Glutamatergic neuron (in vitro differentiated cells): ENCODE measurements at regions not wholly inside any gene's neighbourhood (a gene's known extent, or its start where the extent isn't known, plus 50 kb on each side); places are given as distances from the start of the nearest gene placed in this dataset.

Experiments used
- DNase-seq: peaks from one replicate; pipeline ENCODE4 v3.0.0; 2022
- H3K27ac Mint-ChIP-seq: one replicate; pipeline ENCODE4 v1.8.0; 2020; ENCODE audit warnings: mild to moderate bottlenecking, mixed read lengths, inconsistent platforms; ENCODE audit not compliant: unreplicated experiment
- H3K27me3 Mint-ChIP-seq: one replicate; pipeline ENCODE4 v1.8.0; 2020; ENCODE audit warnings: mild to moderate bottlenecking, moderate library complexity, mixed read lengths, inconsistent platforms; ENCODE audit not compliant: unreplicated experiment
- H3K36me3 Mint-ChIP-seq: one replicate; pipeline ENCODE4 v1.8.0; 2020; ENCODE audit warnings: mild to moderate bottlenecking, mixed read lengths, inconsistent platforms; ENCODE audit not compliant: unreplicated experiment
- H3K4me1 Mint-ChIP-seq: one replicate; pipeline ENCODE4 v1.8.0; 2020; ENCODE audit warnings: mild to moderate bottlenecking, low read depth, mixed read lengths, inconsistent platforms; ENCODE audit not compliant: unreplicated experiment
- H3K4me3 Mint-ChIP-seq: one replicate; pipeline ENCODE4 v1.8.0; 2020; ENCODE audit warnings: mild to moderate bottlenecking, mixed read lengths, inconsistent platforms; ENCODE audit not compliant: unreplicated experiment
- H3K9me3 Mint-ChIP-seq: one replicate; pipeline ENCODE4 v1.8.0; 2020; ENCODE audit warnings: mild to moderate bottlenecking, moderate library complexity, mixed read lengths, inconsistent platforms; ENCODE audit not compliant: unreplicated experiment
- TF ChIP-seq, protein P1 (sequence below): fragments of 200-600 bp; sonication (generic); IDR thresholded peaks from one replicate; pipeline ENCODE4 v1.5.0; 2021; ENCODE audit not compliant: partially characterized antibody, unreplicated experiment

DNA sequence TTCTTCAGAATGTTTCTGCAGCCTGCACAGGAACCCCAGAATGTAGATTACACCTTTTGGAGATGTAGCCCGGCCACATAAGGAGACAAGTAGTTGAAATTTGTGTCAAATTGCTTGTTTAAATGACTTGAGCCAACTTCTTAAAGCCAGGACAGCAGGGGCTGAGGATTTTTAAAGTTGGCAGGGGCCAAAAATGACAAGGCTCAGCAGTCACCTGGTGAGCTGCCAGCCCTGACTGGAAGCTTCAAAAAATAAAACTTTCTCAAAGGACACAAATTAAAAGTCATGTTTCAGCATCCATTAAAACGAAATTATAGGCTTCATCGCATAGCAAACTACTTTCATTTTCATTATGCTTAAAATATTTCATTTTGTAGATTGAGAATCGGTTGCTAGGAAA, 340.3 kb upstream of the WWC1 start:
- Mint-ChIP-seq H3K4me1 (peaks cover 8% of the 10 kb centered on the region), H3K27me3 (no peaks in the 10 kb centered on the region), H3K36me3 (peaks cover 7% of the 10 kb centered on the region), H3K9me3 (peaks cover 5% of the 10 kb centered on the region), H3K27ac (no peak overlapping the region), H3K4me3 (no peak overlapping the region)
- DNase-seq, result no peak
- TF ChIP-seq, protein P1, sequence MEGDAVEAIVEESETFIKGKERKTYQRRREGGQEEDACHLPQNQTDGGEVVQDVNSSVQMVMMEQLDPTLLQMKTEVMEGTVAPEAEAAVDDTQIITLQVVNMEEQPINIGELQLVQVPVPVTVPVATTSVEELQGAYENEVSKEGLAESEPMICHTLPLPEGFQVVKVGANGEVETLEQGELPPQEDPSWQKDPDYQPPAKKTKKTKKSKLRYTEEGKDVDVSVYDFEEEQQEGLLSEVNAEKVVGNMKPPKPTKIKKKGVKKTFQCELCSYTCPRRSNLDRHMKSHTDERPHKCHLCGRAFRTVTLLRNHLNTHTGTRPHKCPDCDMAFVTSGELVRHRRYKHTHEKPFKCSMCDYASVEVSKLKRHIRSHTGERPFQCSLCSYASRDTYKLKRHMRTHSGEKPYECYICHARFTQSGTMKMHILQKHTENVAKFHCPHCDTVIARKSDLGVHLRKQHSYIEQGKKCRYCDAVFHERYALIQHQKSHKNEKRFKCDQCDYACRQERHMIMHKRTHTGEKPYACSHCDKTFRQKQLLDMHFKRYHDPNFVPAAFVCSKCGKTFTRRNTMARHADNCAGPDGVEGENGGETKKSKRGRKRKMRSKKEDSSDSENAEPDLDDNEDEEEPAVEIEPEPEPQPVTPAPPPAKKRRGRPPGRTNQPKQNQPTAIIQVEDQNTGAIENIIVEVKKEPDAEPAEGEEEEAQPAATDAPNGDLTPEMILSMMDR, result no peak

DNA sequence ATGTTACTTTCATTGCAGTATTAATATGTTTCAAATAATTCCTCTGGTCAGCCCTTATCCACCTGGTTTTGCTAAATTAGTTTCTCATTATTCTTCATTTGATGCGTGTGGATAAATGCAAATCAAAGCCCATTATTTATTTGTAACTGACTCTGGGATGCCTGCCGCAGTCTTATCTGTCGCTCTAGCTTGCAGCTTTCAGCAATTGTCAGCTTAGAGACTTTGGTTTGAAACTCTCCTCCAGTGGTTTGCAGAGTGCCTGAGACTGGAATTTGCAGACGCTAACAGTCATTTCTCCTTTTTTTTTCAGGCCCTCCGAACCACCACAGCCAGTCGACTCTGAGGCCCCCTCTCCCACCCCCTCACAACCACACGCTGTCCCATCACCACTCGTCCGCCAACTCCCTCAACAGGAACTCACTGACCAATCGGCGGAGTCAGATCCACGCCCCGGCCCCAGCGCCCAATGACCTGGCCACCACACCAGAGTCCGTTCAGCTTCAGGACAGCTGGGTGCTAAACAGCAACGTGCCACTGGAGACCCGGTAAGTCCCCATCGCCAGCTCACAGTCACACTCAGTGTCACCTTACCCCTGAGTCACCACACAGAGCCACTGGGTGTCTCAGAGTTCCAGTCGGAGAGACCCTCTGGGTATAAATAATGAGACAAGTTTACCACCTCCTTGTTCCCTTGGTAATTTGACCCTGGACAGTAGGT, 339.0 kb upstream of the WWC1 start:
- peaks cover 5% of the 10 kb centered on the region for H3K9me3 Mint-ChIP-seq
- H3K4me1 Mint-ChIP-seq, result peaks cover 8% of the 10 kb centered on the region
- no peak for DNase-seq
- H3K36me3 Mint-ChIP-seq, result peaks cover 17% of the 10 kb centered on the region
- no peak overlapping the region for H3K27ac Mint-ChIP-seq
- no peak overlapping the region for H3K4me3 Mint-ChIP-seq
- H3K27me3 Mint-ChIP-seq, result no peaks in the 10 kb centered on the region
- TF ChIP-seq, protein P1, result no peak

DNA sequence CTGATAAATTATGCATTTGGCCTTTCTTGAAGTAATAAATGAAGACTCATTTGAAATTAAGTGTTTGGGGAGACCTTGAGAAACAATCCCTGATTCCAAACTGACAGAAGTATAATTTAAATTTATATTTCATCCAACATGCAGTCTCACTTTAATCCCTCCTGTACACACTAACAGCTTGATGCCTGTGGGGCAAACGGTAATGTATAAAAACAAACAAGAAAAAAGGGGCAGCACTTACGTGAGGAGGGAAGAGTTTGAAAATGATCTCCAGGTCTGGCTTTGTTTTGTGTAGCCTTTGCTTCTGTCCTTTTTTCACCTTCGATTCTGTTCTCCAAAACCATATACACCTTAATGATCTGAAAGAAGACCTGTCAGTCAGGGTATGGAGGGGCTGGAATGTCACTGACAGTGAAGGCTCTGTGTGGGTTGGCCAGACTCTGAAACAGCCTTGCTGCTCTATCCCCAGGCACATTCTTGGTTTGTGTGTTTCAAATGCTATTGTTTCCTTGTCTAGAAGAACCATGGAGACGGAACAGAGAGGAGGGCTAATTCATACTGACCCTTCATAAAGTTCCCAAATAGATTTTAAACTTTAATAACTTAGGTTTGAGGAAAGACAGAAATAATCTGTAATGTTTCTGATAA, 338.2 kb upstream of the WWC1 start:
- Mint-ChIP-seq H3K4me3 (no peak overlapping the region), H3K27me3 (no peaks in the 10 kb centered on the region), H3K36me3 (peaks cover 25% of the 10 kb centered on the region), H3K27ac (no peak overlapping the region), H3K4me1 (peaks cover 8% of the 10 kb centered on the region), H3K9me3 (peaks cover 8% of the 10 kb centered on the region)
- TF ChIP-seq, protein P1, result no peak
- DNase-seq, result no peak

DNA sequence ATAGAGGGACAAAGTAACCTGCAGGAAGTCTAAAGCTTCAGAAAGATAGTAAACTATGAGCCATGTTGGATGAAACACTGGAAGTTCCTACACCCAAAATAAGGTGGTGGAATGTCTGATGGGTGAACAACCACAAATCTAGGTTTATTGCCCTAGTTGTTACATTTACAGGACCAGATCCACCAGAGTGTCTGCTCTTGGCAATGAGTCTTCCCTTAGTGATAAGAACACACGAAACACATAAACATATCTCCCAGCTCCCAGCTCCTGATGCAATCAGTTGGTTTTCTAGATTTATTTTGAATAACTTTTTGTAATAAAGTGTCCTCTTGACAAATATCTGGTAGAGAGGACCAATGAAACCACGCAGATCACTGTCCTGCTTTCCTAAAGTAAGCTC, 329.7 kb upstream of the WWC1 start:
- Mint-ChIP-seq H3K27me3 (no peaks in the 10 kb centered on the region), H3K36me3 (peaks cover 15% of the 10 kb centered on the region), H3K27ac (no peak overlapping the region), H3K4me1 (peaks cover 3% of the 10 kb centered on the region), H3K4me3 (no peak overlapping the region), H3K9me3 (peaks cover 6% of the 10 kb centered on the region)
- TF ChIP-seq, protein P1, result no peak
- DNase-seq, result no peak

DNA sequence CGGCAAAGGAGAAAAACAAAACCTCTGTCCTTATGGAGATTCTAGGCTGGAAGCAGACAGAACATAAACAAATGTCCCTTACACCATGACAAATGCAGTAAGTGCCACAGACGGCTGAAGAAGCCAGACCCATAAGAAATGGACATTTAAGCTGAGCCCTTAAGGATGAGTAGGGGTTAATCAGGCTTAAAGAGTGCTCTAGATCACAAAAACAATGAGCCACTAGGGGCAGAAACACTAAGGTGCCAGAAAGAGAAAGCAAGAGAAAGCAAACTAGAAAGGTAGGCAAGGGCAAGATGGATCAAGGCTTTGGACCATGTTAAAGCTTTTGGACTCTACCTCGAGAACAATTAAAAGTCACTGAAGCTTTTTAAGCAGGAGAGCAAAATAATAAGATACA, 326.9 kb upstream of the WWC1 start:
- Mint-ChIP-seq H3K4me3 (no peak overlapping the region), H3K27me3 (no peaks in the 10 kb centered on the region), H3K9me3 (peaks cover 3% of the 10 kb centered on the region), H3K36me3 (no peaks in the 10 kb centered on the region), H3K4me1 (peaks cover 6% of the 10 kb centered on the region), H3K27ac (no peak overlapping the region)
- no peak for DNase-seq
- TF ChIP-seq, protein P1, result no peak
